ENCODE measurements at regions not wholly inside any gene's neighbourhood (a gene's known extent, or its start where the extent isn't known, plus 50 kb on each side); places are given as distances from the start of the nearest gene placed in this dataset.

DNA sequence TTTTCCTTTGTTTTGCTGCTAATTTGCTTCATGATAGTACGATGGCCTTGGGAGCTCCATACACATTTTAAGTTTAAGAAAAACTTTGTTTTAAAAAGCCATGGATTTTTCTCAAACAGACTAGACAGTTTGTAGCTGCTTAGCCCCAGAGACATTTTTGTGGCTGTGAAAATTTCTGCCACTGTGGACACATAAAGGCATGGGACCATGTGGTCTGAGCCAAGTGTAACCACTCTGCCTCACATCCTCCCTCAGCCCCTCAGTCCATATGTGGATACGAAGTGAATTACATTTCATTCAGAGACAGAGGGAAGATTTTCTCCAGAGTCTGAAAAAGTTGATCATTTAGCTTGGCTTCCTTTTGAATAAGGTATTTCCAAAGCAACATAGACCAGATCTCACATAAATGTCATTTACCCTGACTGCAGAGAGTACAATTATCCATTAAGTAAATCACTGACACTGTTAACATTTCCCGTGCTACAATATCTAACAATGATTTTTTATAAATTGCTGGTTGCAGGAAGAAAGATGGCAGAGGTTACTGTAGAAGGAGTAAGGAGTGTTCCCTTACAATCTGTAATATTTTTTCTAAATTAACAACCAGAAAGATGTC, 87.4 kb downstream of the GJA1 start:
- no peak for TF ChIP-seq EZH2 (IDR thresholded peaks at IDR 0.05; ENCODE audit: insufficient read depth, poor library complexity, severe bottlenecking)
- no peak for TF ChIP-seq EZH2phosphoT487 (IDR thresholded peaks at IDR 0.05; ENCODE audit: insufficient read depth, low read depth)
